Right cardiac atrium (tissue), 5 donors: ENCODE measurements at regions not wholly inside any gene's neighbourhood (a gene's known extent, or its start where the extent isn't known, plus 50 kb on each side); places are given as distances from the start of the nearest gene placed in this dataset.

Source experiments
- ATAC-seq, 2 donors: fragments of 200-7000 bp; cut with Tn5 transposase; one replicate each; pipeline versions ENCODE4 v1.8.0 to v1.9.1; 2020; ENCODE audit warnings: moderate library complexity in 2 of 2, mild to moderate bottlenecking in 1 of 2
- DNase-seq, 3 donors: peaks; one replicate each; pipeline ENCODE4 v3.0.0-alpha.2; 2020
- H3K27ac ChIP-seq: one replicate; pipeline ENCODE4 v1.5.1; 2013; ENCODE audit warnings: mild to moderate bottlenecking, low read length, control low read depth, moderate library complexity
- H3K27me3 ChIP-seq: one replicate; pipeline ENCODE4 v1.6.1; 2013; ENCODE audit not compliant: control insufficient read depth, insufficient read depth
- H3K4me1 ChIP-seq: one replicate; pipeline ENCODE4 v1.6.1; 2013; ENCODE audit warnings: low read length; ENCODE audit not compliant: control insufficient read depth, insufficient read depth
- H3K4me3 ChIP-seq: one replicate; pipeline ENCODE4 v1.5.1; 2013; ENCODE audit warnings: low read length, control low read depth
- H3K9me3 ChIP-seq: one replicate; pipeline ENCODE4 v1.6.1; 2013; ENCODE audit warnings: low read length; ENCODE audit not compliant: control insufficient read depth
- WGBS: extraction: QIAGEN DNeasy Blood & Tissue Kit; methylation state at CpG from one replicate; pipeline ENCODE4 v1.1.7; 2013; 5-methylcytosine and 5-hydroxymethylcytosine counted together
- intact Hi-C, 4 donors: fragments of 100-400 bp; cut with DNase I; formaldehyde crosslinking; loops; one replicate each; pipeline versions ENCODE4 v1.11.0 to v1.14.0; 2022 to 2023
- donor health status: healthy with polysubstance abuse.
- donor health status: DM: no; HTN: yes; CAD: no.
- donor health status: DM: no; HTN: no; CAD: no.
- donor health status: DM: no; HTN: yes; CAD: no; lungs with severe emphysema.
- donor health status: DM: yes; HTN: yes; CAD: no.

- Histone ChIP-seq H3K27ac (no peak overlapping the region), H3K9me3 (no peaks in the 10 kb centered on the region), H3K4me1 (no peaks in the 10 kb centered on the region), H3K27me3 (no peaks in the 10 kb centered on the region), H3K4me3 (no peak overlapping the region)
- intact Hi-C loops, result no loop called here
- 80% methylated on average over 4 of the region's 4 CpGs for whole genome bisulfite sequencing
- DNase-seq (no peak), ATAC-seq (no peak)
These were observed 111.7 kb downstream of the MARCHF4 start for GRCh38 chr2:216260629-216261028.

- no peaks in the 10 kb centered on the region for H3K27me3 ChIP-seq
- H3K4me3 ChIP-seq, result no peak overlapping the region
- DNase-seq (no peak), ATAC-seq (no peak)
- no peak overlapping the region for H3K27ac ChIP-seq
- H3K4me1 ChIP-seq, result no peaks in the 10 kb centered on the region
- intact Hi-C loops, result no loop called here
- 92% methylated on average over 8 of the region's 8 CpGs for WGBS
- H3K9me3 ChIP-seq, result no peaks in the 10 kb centered on the region
These were observed 113.2 kb downstream of the MARCHF4 start for GRCh38 chr2:216259081-216259480.

- intact Hi-C loops, result no loop called here
- no peaks in the 10 kb centered on the region for H3K4me1 ChIP-seq
- H3K27me3 ChIP-seq, result no peaks in the 10 kb centered on the region
- ATAC-seq, result no peak
- H3K9me3 ChIP-seq, result no peaks in the 10 kb centered on the region
- H3K27ac ChIP-seq, result no peak overlapping the region
- DNase-seq, result no peak
- H3K4me3 ChIP-seq, result no peak overlapping the region
- 58% methylated on average over 3 of the region's 3 CpGs for WGBS
These were observed 115.2 kb downstream of the MARCHF4 start for GRCh38 chr2:216257089-216257488.
